Keratinocyte (primary cell): ENCODE measurements at regions not wholly inside any gene's neighbourhood (a gene's known extent, or its start where the extent isn't known, plus 50 kb on each side); places are given as distances from the start of the nearest gene placed in this dataset.

Experiments
- EZH2 ChIP-seq: IDR thresholded peaks from one replicate; pipeline ENCODE4 v1.6.1; 2012; ENCODE audit warnings: inconsistent platforms, mild to moderate bottlenecking, low read length, moderate library complexity
- TF ChIP-seq, protein P1 (sequence below), 3 experiments: IDR thresholded peaks in 1 of 3; conservative IDR thresholded peaks in 1 of 3; optimal IDR thresholded peaks in 1 of 3; 2 replicates in 2 of 3; 3 replicates in 1 of 3; pipeline versions ENCODE3 to v1.5.1; 2011; ENCODE audit warnings: low read length in 3 of 3, mild to moderate bottlenecking in 3 of 3, moderate library complexity in 2 of 3, control low read depth in 1 of 3, inconsistent platforms in 1 of 3; ENCODE audit not compliant: insufficient read depth in 2 of 3; ENCODE audit errors: extremely low read depth in 1 of 3

DNA sequence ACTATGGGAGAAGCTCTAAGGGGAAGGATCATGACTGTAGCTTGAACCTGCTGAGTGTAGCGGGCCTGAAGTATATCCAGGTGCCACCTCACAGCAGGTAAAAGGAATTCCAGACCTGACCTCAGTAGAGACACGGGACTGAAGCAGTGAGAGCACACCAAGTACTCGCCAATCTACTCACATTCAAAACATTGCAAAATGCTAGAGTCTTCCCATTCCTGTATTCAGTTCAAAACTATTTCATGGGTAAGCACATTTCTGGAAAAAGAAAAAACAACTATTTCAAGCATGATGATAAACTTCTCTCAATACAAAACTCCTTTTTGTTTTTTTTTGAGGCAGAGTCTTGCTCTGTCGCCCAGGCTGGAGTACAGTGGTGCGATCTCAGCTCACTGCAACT lies 121.9 kb upstream of the AUTS2 start:
- TF ChIP-seq, protein P1, sequence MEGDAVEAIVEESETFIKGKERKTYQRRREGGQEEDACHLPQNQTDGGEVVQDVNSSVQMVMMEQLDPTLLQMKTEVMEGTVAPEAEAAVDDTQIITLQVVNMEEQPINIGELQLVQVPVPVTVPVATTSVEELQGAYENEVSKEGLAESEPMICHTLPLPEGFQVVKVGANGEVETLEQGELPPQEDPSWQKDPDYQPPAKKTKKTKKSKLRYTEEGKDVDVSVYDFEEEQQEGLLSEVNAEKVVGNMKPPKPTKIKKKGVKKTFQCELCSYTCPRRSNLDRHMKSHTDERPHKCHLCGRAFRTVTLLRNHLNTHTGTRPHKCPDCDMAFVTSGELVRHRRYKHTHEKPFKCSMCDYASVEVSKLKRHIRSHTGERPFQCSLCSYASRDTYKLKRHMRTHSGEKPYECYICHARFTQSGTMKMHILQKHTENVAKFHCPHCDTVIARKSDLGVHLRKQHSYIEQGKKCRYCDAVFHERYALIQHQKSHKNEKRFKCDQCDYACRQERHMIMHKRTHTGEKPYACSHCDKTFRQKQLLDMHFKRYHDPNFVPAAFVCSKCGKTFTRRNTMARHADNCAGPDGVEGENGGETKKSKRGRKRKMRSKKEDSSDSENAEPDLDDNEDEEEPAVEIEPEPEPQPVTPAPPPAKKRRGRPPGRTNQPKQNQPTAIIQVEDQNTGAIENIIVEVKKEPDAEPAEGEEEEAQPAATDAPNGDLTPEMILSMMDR (optimal IDR thresholded peaks at IDR 0.05 in 1 of 3, IDR thresholded peaks at IDR 0.05 in 1 of 3, conservative IDR thresholded peaks at IDR 0.05 in 1 of 3; ENCODE audit: extremely low read depth in 1 of 3, insufficient read depth in 2 of 3, low read length in 3 of 3): no peak
- no peak for TF ChIP-seq EZH2
